K562 (cell line): ENCODE measurements at regions not wholly inside any gene's neighbourhood (a gene's known extent, or its start where the extent isn't known, plus 50 kb on each side); places are given as distances from the start of the nearest gene placed in this dataset.

Source experiments
- ATAC-seq: fragments of 200-7000 bp; cut with Tn5 transposase; 3 replicates; pipeline ENCODE4 v1.9.1; 2020; ENCODE audit warnings: moderate library complexity
- BruUV-seq: library from RNA; stranded (reverse); fragments of 400-500 nt; replicated peaks from 2 replicates; lab custom pipeline; 2021; lab: Mats Ljungman, UMichigan
- CTCF ChIA-PET: fragments of 300-600 bp; formaldehyde crosslinking; extraction: SDS; loops from one replicate; lab custom pipeline; 2021; ENCODE audit warnings: low intra/inter-chr PET ratio; lab: Yijun Ruan, JAX
- POLR2A ChIA-PET: fragments of 300-600, 350-650 bp; sonication (Branson Sonifier 250); formaldehyde crosslinking; extraction: SDS; loops from one replicate; lab custom pipeline; 2021; ENCODE audit warnings: antibody characterized with exemption, inconsistent platforms; lab: Yijun Ruan, JAX
- DNase-seq, 4 experiments: peaks; one replicate each; pipeline versions ENCODE4 v3.0.0 to v3.0.0-alpha.2; 2011 to 2018; ENCODE audit warnings: low spot score in 3 of 4, mixed read lengths in 3 of 4; ENCODE audit errors: extremely low read depth in 1 of 4
- FAIRE-seq: peaks from 2 replicates; lab custom pipeline; 2011; peaks lifted over from hg19 to GRCh38; lab: Jason Lieb, UNC
- H2AFZ ChIP-seq: 2 replicates; pipeline ENCODE4 v1.6.0; 2011; ENCODE audit warnings: low read depth, low read length, control low read depth, inconsistent platforms
- H3K27ac ChIP-seq: fragments of 200-600 bp; 3 replicates; pipeline ENCODE4 v1.8.0; 2011; ENCODE audit warnings: low read depth, mild to moderate bottlenecking, control low read depth, inconsistent platforms, low read length, moderate library complexity, mixed read lengths; ENCODE audit errors: extremely low read depth
- H3K27me3 ChIP-seq, 2 experiments: fragments of 300-600 bp in 1 of 2; 2 replicates in 1 of 2; 3 replicates in 1 of 2; pipeline versions ENCODE4 v1.6.0 to v1.8.0; 2011; ENCODE audit warnings: inconsistent platforms in 2 of 2, low read length in 2 of 2, mild to moderate bottlenecking in 1 of 2, mixed read lengths in 1 of 2, moderate library complexity in 1 of 2; ENCODE audit not compliant: control insufficient read depth in 2 of 2, insufficient read depth in 2 of 2
- H3K36me3 ChIP-seq: fragments of 300-600 bp; 3 replicates; pipeline ENCODE4 v1.8.0; 2011; ENCODE audit warnings: mild to moderate bottlenecking, low read length, inconsistent platforms; ENCODE audit not compliant: control insufficient read depth, insufficient read depth
- H3K4me1 ChIP-seq, 2 experiments: fragments of 200-600 bp in 1 of 2; replicated peaks in 1 of 2; 2 replicates in 1 of 2; 3 replicates in 1 of 2; pipeline versions ENCODE4 v1.5.1 to v1.8.0; 2011; ENCODE audit warnings: inconsistent platforms in 2 of 2, low read length in 2 of 2, mild to moderate bottlenecking in 1 of 2, mixed read lengths in 1 of 2, moderate library complexity in 1 of 2; ENCODE audit not compliant: control insufficient read depth in 2 of 2, insufficient read depth in 2 of 2
- H3K4me2 ChIP-seq: 2 replicates; pipeline ENCODE4 v1.6.1; 2011; ENCODE audit warnings: low read length, control low read depth, inconsistent platforms, mixed read lengths; ENCODE audit not compliant: insufficient read depth
- H3K4me3 ChIP-seq: fragments of 200-600 bp; sonication (generic), shearing (Covaris generic); 2 replicates; pipeline ENCODE4 v1.5.1; 2016; ENCODE audit warnings: control low read depth, inconsistent platforms
- H3K79me2 ChIP-seq: fragments of 200-600 bp; 3 replicates; pipeline ENCODE4 v1.8.0; 2011; ENCODE audit warnings: low read length, inconsistent platforms; ENCODE audit not compliant: control insufficient read depth, insufficient read depth
- H3K9ac ChIP-seq, 2 experiments: 2 replicates each; pipeline versions ENCODE4 v1.6.0 to v1.6.1; 2011; ENCODE audit warnings: low read depth in 2 of 2, low read length in 2 of 2, control low read depth in 1 of 2, inconsistent platforms in 1 of 2, mild to moderate bottlenecking in 1 of 2, mixed read lengths in 1 of 2; ENCODE audit not compliant: insufficient read depth in 1 of 2
- H3K9me1 ChIP-seq: one replicate; pipeline ENCODE4 v1.6.0; 2011; ENCODE audit warnings: inconsistent platforms, mild to moderate bottlenecking, low read length, moderate library complexity; ENCODE audit not compliant: control insufficient read depth, insufficient read depth
- H3K9me3 ChIP-seq: replicated peaks from 2 replicates; pipeline ENCODE4 v1.5.1; 2011; ENCODE audit warnings: low read depth, low read length, inconsistent platforms; ENCODE audit not compliant: control insufficient read depth, insufficient read depth
- H4K20me1 ChIP-seq: replicated peaks from 2 replicates; pipeline ENCODE4 v1.6.1; 2011; ENCODE audit warnings: low read length, inconsistent platforms, mixed read lengths; ENCODE audit not compliant: control insufficient read depth, insufficient read depth
- BRF1 ChIP-seq: IDR thresholded peaks from 3 replicates; pipeline ENCODE4 v1.6.1; 2011; ENCODE audit warnings: borderline replicate concordance, mild to moderate bottlenecking; ENCODE audit not compliant: insufficient read length; ENCODE audit errors: extremely low read depth
- E4F1 ChIP-seq: fragments of 250-450 bp; sonication (Bioruptor Pico); IDR thresholded peaks from 2 replicates; pipeline ENCODE4 v1.5.0; 2021; ENCODE audit warnings: mild to moderate bottlenecking, borderline replicate concordance
- HSF4 ChIP-seq: fragments of 250-450 bp; sonication (Bioruptor Pico); IDR thresholded peaks from 2 replicates; pipeline ENCODE4 v2.1.2; 2022; ENCODE audit warnings: mild to moderate bottlenecking, moderate library complexity, borderline replicate concordance
- ID3 ChIP-seq, 2 experiments: fragments of 250-450 bp in 1 of 2; fragments of 450-650 bp in 1 of 2; sonication (Bioruptor Pico) in 1 of 2; IDR thresholded peaks; 2 replicates each; pipeline versions ENCODE4 v1.6.1 to v1.8.0; 2016 to 2021; ENCODE audit warnings: mild to moderate bottlenecking in 2 of 2, moderate library complexity in 2 of 2, missing compliant biosample characterization in 1 of 2, missing genetic modification characterization in 1 of 2
- MCM7 ChIP-seq, 2 experiments: fragments of 450-650 bp; IDR thresholded peaks; 2 replicates each; pipeline ENCODE4 v1.6.1; 2016 to 2018
- NCOA6 ChIP-seq: fragments of 450-650 bp; IDR thresholded peaks from 2 replicates; pipeline ENCODE4 v1.6.1; 2017; ENCODE audit warnings: mild to moderate bottlenecking
- NR3C1 ChIP-seq: sonication (generic); formaldehyde crosslinking; IDR thresholded peaks from 2 replicates; pipeline ENCODE4 v1.8.1; 2022; ENCODE audit warnings: missing genetic modification reagents
- PTRF ChIP-seq: fragments of 450-650 bp; IDR thresholded peaks from 2 replicates; pipeline ENCODE4 v1.6.1; 2016; ENCODE audit warnings: mild to moderate bottlenecking, missing genetic modification characterization, missing compliant biosample characterization
- ZNF398 ChIP-seq: fragments of 250-450 bp; sonication (Bioruptor Pico); IDR thresholded peaks from 2 replicates; pipeline ENCODE4 v1.8.0; 2021; ENCODE audit warnings: moderate library complexity, mild to moderate bottlenecking, inconsistent platforms
- ZNF655 ChIP-seq: fragments of 250-450 bp; sonication (Bioruptor Pico); IDR thresholded peaks from 2 replicates; pipeline ENCODE4 v1.5.0; 2021
- WGBS: fragments of 100-300 bp; shearing (Covaris generic); methylation state at CpG from one replicate; pipeline ENCODE4 v1.1.6; 2016; ENCODE audit warnings: low coverage, mixed read lengths; ENCODE audit not compliant: insufficient coverage; ENCODE audit errors: missing lambda C conversion rate; 5-methylcytosine and 5-hydroxymethylcytosine counted together
- in situ Hi-C: fragments of 300-500 bp; cut with MboI; formaldehyde crosslinking; loops from 4 replicates; pipeline ENCODE4 v1.15.0; 2018; ENCODE audit warnings: inconsistent platforms, mixed read lengths
- intact Hi-C: fragments of 100-400 bp; cut with micrococcal nuclease; formaldehyde crosslinking; loops from 2 replicates; pipeline ENCODE4 v1.14.2; 2022

- H3K4me3 ChIP-seq = no peak overlapping the region
- peaks cover 0 to 4% of the 10 kb centered on the region in 2 experiments; a peak in 2 of 5 replicates for H3K4me1 ChIP-seq
- 2% methylated on average over 6 of the region's 6 CpGs for WGBS
- no peak for TF ChIP-seq HSF4 (CRISPR knock-in tag)
- TF ChIP-seq NCOA6 = no peak
- TF ChIP-seq MCM7 (IDR thresholded peaks at IDR 0.05) = no peak
- no peak for TF ChIP-seq ZNF398
- TF ChIP-seq PTRF = no peak
- no peak for TF ChIP-seq ID3 (CRISPR knock-in tag; IDR thresholded peaks at IDR 0.05)
- no peak for TF ChIP-seq ID3 (tag; IDR thresholded peaks at IDR 0.05)
- no peak for TF ChIP-seq NR3C1 (CRISPR knock-in tag)
- TF ChIP-seq E4F1 (CRISPR knock-in tag) = no peak
- TF ChIP-seq BRF1 = no peak
- no peak for TF ChIP-seq ZNF655 (CRISPR knock-in tag)
- intact Hi-C loops (no loop called here), in situ Hi-C loops (no loop called here)
- no peak for DNase-seq
- H2AFZ ChIP-seq = peak overlapping the region; percentile 7
- H3K27me3 ChIP-seq = no peaks in the 10 kb centered on the region
- H3K9me1 ChIP-seq = no peaks in the 10 kb centered on the region
- BruUV-seq = no TSS peak
- ChIA-PET CTCF (no interaction called here), POLR2A (no interaction called here)
- no peak overlapping the region for H3K9ac ChIP-seq
- H3K36me3 ChIP-seq = no peaks in the 10 kb centered on the region
- ATAC-seq = peak; percentile 27; the same call in 2 of the 3 replicates
- no peak overlapping the region for H3K4me2 ChIP-seq
- H3K9me3 ChIP-seq = no peaks in the 10 kb centered on the region
- FAIRE-seq = no peak
- H4K20me1 ChIP-seq = no peaks in the 10 kb centered on the region
- H3K79me2 ChIP-seq = no peaks in the 10 kb centered on the region
- no peak overlapping the region for H3K27ac ChIP-seq
These were observed 210.0 kb upstream of the NDN start for GRCh38 chr15:23897091-23897490.
